ENCODE measurements at regions not wholly inside any gene's neighbourhood (a gene's known extent, or its start where the extent isn't known, plus 50 kb on each side); places are given as distances from the start of the nearest gene placed in this dataset.

- Histone ChIP-seq H3K27me3 (peaks cover 41% of the 10 kb centered on the region), H3K4me1 (ENCODE audit: insufficient read depth) (no peaks in the 10 kb centered on the region), H3K79me2 (no peaks in the 10 kb centered on the region), H3K4me3 (no peak overlapping the region), H3K9me3 (ENCODE audit: low read depth) (no peaks in the 10 kb centered on the region), H3K27ac (no peak overlapping the region), H2AFZ (no peak overlapping the region), H3K36me3 (replicated peaks; ENCODE audit: insufficient read depth, low read depth) (no peaks in the 10 kb centered on the region), H3K4me2 (no peak overlapping the region), H4K20me1 (ENCODE audit: insufficient read depth, poor library complexity, severe bottlenecking) (no peaks in the 10 kb centered on the region), H3K9me2 (replicated peaks; ENCODE audit: insufficient read depth) (no peaks in the 10 kb centered on the region)
- 31% methylated on average over 7 of the region's 7 CpGs for WGBS (ENCODE audit: low lambda C conversion rate, missing lambda C conversion rate)
- TF ChIP-seq CTCF (IDR thresholded peaks at IDR 0.05; ENCODE audit: poor library complexity) (peak; percentile 11), EZH2 (IDR thresholded peaks at IDR 0.05; ENCODE audit: borderline replicate concordance) (no peak)
- no peak for DNase-seq (ENCODE audit: low spot score)
Observed at GRCh38 chr14:95979339-95980042, 59.7 kb upstream of the C14orf132 start.

GRCh38 chr14:95980402-95980801 is 58.8 kb upstream of the C14orf132 start:
- no peaks in the 10 kb centered on the region for H3K36me3 ChIP-seq (replicated peaks; ENCODE audit: insufficient read depth, low read depth)

GRCh38 chr14:95981965-95982364 is 57.2 kb upstream of the C14orf132 start:
- 63% methylated on average over 4 of the region's 4 CpGs for WGBS (ENCODE audit: low lambda C conversion rate, missing lambda C conversion rate)
- Histone ChIP-seq H2AFZ (no peak overlapping the region), H3K27me3 (peaks cover 41% of the 10 kb centered on the region), H3K9me2 (replicated peaks; ENCODE audit: insufficient read depth) (no peaks in the 10 kb centered on the region), H3K4me2 (no peak overlapping the region), H3K27ac (no peak overlapping the region), H3K9me3 (ENCODE audit: low read depth) (no peaks in the 10 kb centered on the region), H3K4me1 (ENCODE audit: insufficient read depth) (no peaks in the 10 kb centered on the region), H4K20me1 (ENCODE audit: insufficient read depth, poor library complexity, severe bottlenecking) (no peaks in the 10 kb centered on the region), H3K4me3 (no peak overlapping the region), H3K36me3 (replicated peaks; ENCODE audit: insufficient read depth, low read depth) (no peaks in the 10 kb centered on the region), H3K79me2 (no peaks in the 10 kb centered on the region)
- no peak for TF ChIP-seq EZH2 (IDR thresholded peaks at IDR 0.05; ENCODE audit: borderline replicate concordance)
- no peak for TF ChIP-seq EZH2phosphoT487 (IDR thresholded peaks at IDR 0.05; ENCODE audit: low read depth, severe bottlenecking, unreplicated experiment)
- TF ChIP-seq CTCF (IDR thresholded peaks at IDR 0.05; ENCODE audit: poor library complexity), result no peak
- no peak for DNase-seq (ENCODE audit: low spot score)

More at GRCh38 chr14:95980402-95980801, 58.8 kb upstream of the C14orf132 start:
- no peaks in the 10 kb centered on the region for H3K4me1 ChIP-seq (ENCODE audit: insufficient read depth)
- H2AFZ ChIP-seq, result no peak overlapping the region
- no peak overlapping the region for H3K4me2 ChIP-seq
- TF ChIP-seq EZH2phosphoT487 (IDR thresholded peaks at IDR 0.05; ENCODE audit: low read depth, severe bottlenecking, unreplicated experiment) (no peak), EZH2 (IDR thresholded peaks at IDR 0.05; ENCODE audit: borderline replicate concordance) (no peak), CTCF (IDR thresholded peaks at IDR 0.05; ENCODE audit: poor library complexity) (no peak)
- no peaks in the 10 kb centered on the region for H3K9me2 ChIP-seq (replicated peaks; ENCODE audit: insufficient read depth)
- H3K9me3 ChIP-seq (ENCODE audit: low read depth), result no peaks in the 10 kb centered on the region
- no peak overlapping the region for H3K4me3 ChIP-seq
- no peaks in the 10 kb centered on the region for H3K79me2 ChIP-seq
- H3K27me3 ChIP-seq, result peaks cover 41% of the 10 kb centered on the region
- 36% methylated on average over 5 of the region's 5 CpGs for WGBS (ENCODE audit: low lambda C conversion rate, missing lambda C conversion rate)
- H3K27ac ChIP-seq, result no peak overlapping the region
- no peaks in the 10 kb centered on the region for H4K20me1 ChIP-seq (ENCODE audit: insufficient read depth, poor library complexity, severe bottlenecking)
- DNase-seq (ENCODE audit: low spot score), result no peak

Measured in hepatocyte (in vitro differentiated cells).